ENCODE measurements at regions not wholly inside any gene's neighbourhood (a gene's known extent, or its start where the extent isn't known, plus 50 kb on each side); places are given as distances from the start of the nearest gene placed in this dataset.

DNA sequence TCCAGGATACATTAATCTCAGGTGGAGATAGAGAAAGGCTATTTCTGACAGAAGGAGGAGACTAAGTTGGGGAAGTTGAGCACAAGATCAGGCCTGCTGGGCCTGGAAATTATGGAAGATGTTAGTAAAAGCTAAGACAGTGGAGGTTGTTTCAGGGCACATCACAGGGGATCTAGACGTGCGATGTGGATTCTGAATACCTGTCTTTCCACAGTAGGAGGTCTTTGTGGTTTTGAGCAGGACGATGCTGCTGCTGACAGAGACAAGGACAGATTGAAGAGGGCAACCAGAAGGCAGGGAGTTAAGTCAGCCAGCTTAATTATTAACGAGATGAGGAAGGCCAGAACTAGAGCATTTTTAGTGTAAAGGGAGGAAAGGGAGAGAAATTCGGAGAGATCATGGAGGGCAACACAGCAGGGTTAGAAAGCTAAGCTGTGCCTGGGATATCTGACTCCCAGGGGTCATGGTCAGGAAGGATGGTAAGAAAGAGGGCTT is 384.9 kb downstream of the MAFB start:
- Histone ChIP-seq H3K27ac (no peak overlapping the region), H3K36me3 (no peaks in the 10 kb centered on the region), H3K4me1 (peaks cover 0 to 8% (median 0%) of the 10 kb centered on the region in 3 donors), H3K9me3 (no peaks in the 10 kb centered on the region), H3K4me3 (no peak overlapping the region), H3K27me3 (no peaks in the 10 kb centered on the region)
- ATAC-seq: no peak
- WGBS, 2 donors (ENCODE audit: low coverage in 1 of 2): 84 to 90% methylated on average over 4 to 5 of the region's 5 CpGs
- TF ChIP-seq POLR2A (IDR thresholded peaks at IDR 0.05): no peak
- TF ChIP-seq POLR2AphosphoS5 (IDR thresholded peaks at IDR 0.05): no peak
- TF ChIP-seq, protein P1, sequence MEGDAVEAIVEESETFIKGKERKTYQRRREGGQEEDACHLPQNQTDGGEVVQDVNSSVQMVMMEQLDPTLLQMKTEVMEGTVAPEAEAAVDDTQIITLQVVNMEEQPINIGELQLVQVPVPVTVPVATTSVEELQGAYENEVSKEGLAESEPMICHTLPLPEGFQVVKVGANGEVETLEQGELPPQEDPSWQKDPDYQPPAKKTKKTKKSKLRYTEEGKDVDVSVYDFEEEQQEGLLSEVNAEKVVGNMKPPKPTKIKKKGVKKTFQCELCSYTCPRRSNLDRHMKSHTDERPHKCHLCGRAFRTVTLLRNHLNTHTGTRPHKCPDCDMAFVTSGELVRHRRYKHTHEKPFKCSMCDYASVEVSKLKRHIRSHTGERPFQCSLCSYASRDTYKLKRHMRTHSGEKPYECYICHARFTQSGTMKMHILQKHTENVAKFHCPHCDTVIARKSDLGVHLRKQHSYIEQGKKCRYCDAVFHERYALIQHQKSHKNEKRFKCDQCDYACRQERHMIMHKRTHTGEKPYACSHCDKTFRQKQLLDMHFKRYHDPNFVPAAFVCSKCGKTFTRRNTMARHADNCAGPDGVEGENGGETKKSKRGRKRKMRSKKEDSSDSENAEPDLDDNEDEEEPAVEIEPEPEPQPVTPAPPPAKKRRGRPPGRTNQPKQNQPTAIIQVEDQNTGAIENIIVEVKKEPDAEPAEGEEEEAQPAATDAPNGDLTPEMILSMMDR (IDR thresholded peaks at IDR 0.05): no peak
- TF ChIP-seq EP300 (IDR thresholded peaks at IDR 0.05): no peak

DNA sequence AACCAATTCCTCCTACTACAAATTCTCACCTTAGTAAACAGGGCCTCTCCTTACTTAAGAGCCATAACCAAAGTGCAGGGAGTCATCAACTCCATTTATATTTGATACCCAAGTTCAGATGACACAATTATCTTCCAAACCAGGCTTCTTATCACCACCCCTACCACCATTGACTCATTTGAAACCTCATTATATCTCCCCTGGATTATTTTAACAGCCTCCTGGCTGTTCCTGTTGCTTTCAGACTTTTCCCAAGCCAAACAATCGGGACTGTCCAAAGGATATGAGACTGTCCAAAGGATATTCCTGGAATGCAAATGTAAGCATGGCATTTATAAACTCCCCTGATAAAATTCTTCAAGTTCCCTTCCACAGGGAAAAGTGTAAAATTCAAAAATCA is 394.3 kb downstream of the MAFB start:
- Histone ChIP-seq H3K9me3 (peaks cover 0 to 8% (median 0%) of the 10 kb centered on the region in 3 donors), H3K36me3 (no peaks in the 10 kb centered on the region), H3K4me3 (no peak overlapping the region), H3K4me1 (peaks cover 0 to 24% (median 8%) of the 10 kb centered on the region in 3 donors), H3K27me3 (no peaks in the 10 kb centered on the region), H3K27ac (peak overlapping the region in 1 of 4 donors; percentile 20)
- TF ChIP-seq POLR2AphosphoS5 (IDR thresholded peaks at IDR 0.05) (no peak), EP300 (IDR thresholded peaks at IDR 0.05) (no peak), POLR2A (IDR thresholded peaks at IDR 0.05) (no peak)
- TF ChIP-seq, protein P1 (IDR thresholded peaks at IDR 0.05): no peak
- 41 to 75% methylated on average over 1 of the region's 1 CpG for WGBS, 2 donors (ENCODE audit: low coverage in 1 of 2)
- no peak for ATAC-seq

- 12 to 28% methylated on average over 4 to 6 of the region's 6 CpGs for WGBS, 2 donors (ENCODE audit: low coverage in 1 of 2)
- Histone ChIP-seq H3K9me3 (peaks cover 0 to 8% (median 0%) of the 10 kb centered on the region in 3 donors), H3K4me3 (no peak overlapping the region), H3K27me3 (no peaks in the 10 kb centered on the region), H3K27ac (peak overlapping the region in 1 of 4 donors; percentile 20), H3K4me1 (peaks cover 0 to 24% (median 8%) of the 10 kb centered on the region in 3 donors), H3K36me3 (no peaks in the 10 kb centered on the region)
- TF ChIP-seq, protein P1 (IDR thresholded peaks at IDR 0.05): no peak
- TF ChIP-seq POLR2A (IDR thresholded peaks at IDR 0.05): no peak
- TF ChIP-seq POLR2AphosphoS5 (IDR thresholded peaks at IDR 0.05): no peak
- TF ChIP-seq EP300 (IDR thresholded peaks at IDR 0.05): no peak
- ATAC-seq: peak; percentile 74
Measured at GRCh38 chr20:40294175-40294574, 394.9 kb downstream of the MAFB start.

DNA sequence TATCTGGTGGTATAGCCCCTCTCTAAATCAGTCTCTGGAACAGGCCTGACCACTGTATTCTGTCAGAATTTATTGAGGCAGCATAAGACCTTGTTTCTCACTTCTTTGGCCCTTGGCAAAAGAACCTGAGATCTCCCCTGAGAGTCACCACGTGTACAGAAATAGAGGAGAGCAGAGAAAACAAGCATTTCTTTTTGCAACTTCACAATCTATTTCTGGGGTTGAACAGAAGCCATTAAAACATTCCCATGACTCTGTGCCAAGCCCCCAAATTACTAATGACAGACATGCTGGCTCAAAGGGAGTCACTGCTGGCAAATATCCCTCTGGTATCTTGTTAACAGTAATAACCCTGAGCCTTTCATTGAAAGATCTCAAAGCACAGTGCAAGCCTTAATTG is 395.3 kb downstream of the MAFB start:
- peaks cover 0 to 8% (median 0%) of the 10 kb centered on the region in 3 donors for H3K9me3 ChIP-seq
- 0 to 14% methylated on average over 1 of the region's 1 CpG for WGBS, 2 donors (ENCODE audit: low coverage in 1 of 2)
- no peak overlapping the region for H3K27ac ChIP-seq
- H3K4me3 ChIP-seq: no peak overlapping the region
- peak; percentile 71 for ATAC-seq
- H3K36me3 ChIP-seq: no peaks in the 10 kb centered on the region
- H3K4me1 ChIP-seq: peaks cover 0 to 24% (median 8%) of the 10 kb centered on the region in 3 donors
- H3K27me3 ChIP-seq: no peaks in the 10 kb centered on the region
- TF ChIP-seq POLR2AphosphoS5 (IDR thresholded peaks at IDR 0.05): no peak

DNA sequence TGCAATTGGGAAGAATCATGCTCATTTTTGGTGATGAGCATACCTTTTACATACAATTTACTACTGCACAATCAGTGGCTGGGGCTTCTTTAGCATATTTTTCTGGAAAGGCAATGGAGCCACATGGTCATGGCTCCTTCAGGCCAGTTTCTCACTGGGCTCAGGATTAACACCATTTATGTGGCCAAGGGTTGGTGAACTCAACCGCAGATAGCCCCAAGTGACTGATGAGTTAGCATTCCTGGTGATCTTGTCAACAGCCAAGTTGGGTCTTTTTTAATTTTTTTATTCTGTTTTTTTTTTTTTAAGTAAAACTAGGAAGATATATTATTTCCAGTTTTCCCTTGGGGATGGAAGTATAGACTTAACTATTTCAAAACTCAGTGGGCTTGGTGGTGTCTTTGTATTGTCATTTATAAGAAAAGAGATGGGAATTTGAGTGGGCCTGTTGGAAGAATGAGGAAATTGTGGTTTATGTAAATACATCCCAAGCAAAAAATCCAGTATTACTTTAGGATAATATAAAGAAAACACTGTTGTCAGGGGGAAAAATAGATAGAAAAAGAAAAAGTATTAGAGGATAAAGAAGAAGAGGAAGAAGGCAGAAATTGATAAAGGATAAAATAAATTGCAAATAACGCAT is 397.4 kb downstream of the MAFB start:
- Histone ChIP-seq H3K27me3 (no peaks in the 10 kb centered on the region), H3K36me3 (no peaks in the 10 kb centered on the region), H3K27ac (no peak overlapping the region), H3K9me3 (no peaks in the 10 kb centered on the region), H3K4me3 (no peak overlapping the region), H3K4me1 (peaks cover 0 to 36% (median 15%) of the 10 kb centered on the region in 3 donors)
- 90 to 100% methylated on average over 2 of the region's 2 CpGs for WGBS, 2 donors (ENCODE audit: low coverage in 1 of 2)
- no peak for ATAC-seq
- TF ChIP-seq, protein P1 (IDR thresholded peaks at IDR 0.05): no peak
